ENCODE measurements at regions not wholly inside any gene's neighbourhood (a gene's known extent, or its start where the extent isn't known, plus 50 kb on each side); places are given as distances from the start of the nearest gene placed in this dataset.

DNA sequence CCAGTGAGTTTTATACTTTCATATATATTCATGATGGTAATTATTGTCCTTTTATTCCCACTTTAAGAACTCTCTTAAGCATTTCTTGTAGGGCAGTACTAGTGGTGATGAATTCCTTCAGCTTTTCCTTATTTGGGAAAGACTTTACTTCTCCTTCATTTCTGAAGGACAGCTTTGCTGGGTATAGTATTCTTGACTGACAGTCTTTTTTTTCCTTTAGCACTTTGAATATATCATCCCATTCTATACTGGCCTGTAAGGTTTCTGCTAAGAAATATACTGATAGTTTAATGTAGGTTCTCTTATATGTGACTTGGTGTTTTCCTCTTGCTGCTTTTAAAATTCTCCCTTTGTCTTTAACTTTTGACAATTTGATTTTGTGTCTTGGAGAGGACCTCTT lies 109.0 kb upstream of the FSTL4 start:
- TF ChIP-seq, protein P1, sequence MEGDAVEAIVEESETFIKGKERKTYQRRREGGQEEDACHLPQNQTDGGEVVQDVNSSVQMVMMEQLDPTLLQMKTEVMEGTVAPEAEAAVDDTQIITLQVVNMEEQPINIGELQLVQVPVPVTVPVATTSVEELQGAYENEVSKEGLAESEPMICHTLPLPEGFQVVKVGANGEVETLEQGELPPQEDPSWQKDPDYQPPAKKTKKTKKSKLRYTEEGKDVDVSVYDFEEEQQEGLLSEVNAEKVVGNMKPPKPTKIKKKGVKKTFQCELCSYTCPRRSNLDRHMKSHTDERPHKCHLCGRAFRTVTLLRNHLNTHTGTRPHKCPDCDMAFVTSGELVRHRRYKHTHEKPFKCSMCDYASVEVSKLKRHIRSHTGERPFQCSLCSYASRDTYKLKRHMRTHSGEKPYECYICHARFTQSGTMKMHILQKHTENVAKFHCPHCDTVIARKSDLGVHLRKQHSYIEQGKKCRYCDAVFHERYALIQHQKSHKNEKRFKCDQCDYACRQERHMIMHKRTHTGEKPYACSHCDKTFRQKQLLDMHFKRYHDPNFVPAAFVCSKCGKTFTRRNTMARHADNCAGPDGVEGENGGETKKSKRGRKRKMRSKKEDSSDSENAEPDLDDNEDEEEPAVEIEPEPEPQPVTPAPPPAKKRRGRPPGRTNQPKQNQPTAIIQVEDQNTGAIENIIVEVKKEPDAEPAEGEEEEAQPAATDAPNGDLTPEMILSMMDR (IDR thresholded peaks at IDR 0.05), result no peak
- no peak for TF ChIP-seq POLR2A (IDR thresholded peaks at IDR 0.05)

Data from prostate gland (tissue), 2 donors.